K562 (cell line): ENCODE measurements at regions not wholly inside any gene's neighbourhood (a gene's known extent, or its start where the extent isn't known, plus 50 kb on each side); places are given as distances from the start of the nearest gene placed in this dataset.

ENCODE experiments used
- HDAC1 ChIP-seq, 2 experiments: fragments of 450-650 bp; IDR thresholded peaks; 2 replicates each; pipeline ENCODE4 v1.6.1; 2016 to 2017; ENCODE audit warnings: inconsistent platforms in 1 of 2, mild to moderate bottlenecking in 1 of 2, moderate library complexity in 1 of 2
- HOMEZ ChIP-seq: fragments of 250-450 bp; sonication (Bioruptor Pico); IDR thresholded peaks from 2 replicates; pipeline ENCODE4 v1.4.0; 2020; ENCODE audit warnings: mild to moderate bottlenecking, moderate library complexity
- PHF8 ChIP-seq: fragments of 200-600 bp; sonication (generic); IDR thresholded peaks from 2 replicates; pipeline ENCODE4 v1.6.1; 2012; ENCODE audit warnings: mixed run types, mild to moderate bottlenecking, inconsistent platforms, low read length, moderate library complexity, borderline replicate concordance
- RERE ChIP-seq: sonication (generic); formaldehyde crosslinking; IDR thresholded peaks from 2 replicates; pipeline ENCODE4 v1.8.0; 2023; ENCODE audit warnings: missing genetic modification reagents, mild to moderate bottlenecking, borderline replicate concordance
- SUPT5H ChIP-seq: fragments of 450-650 bp; IDR thresholded peaks from 2 replicates; pipeline ENCODE4 v1.6.1; 2016
- ZNF263 ChIP-seq: sonication (generic); formaldehyde crosslinking; IDR thresholded peaks from 2 replicates; pipeline ENCODE4 v1.8.0; 2022; ENCODE audit warnings: mild to moderate bottlenecking, missing genetic modification reagents, borderline replicate concordance

GRCh38 chr11:10931761-10932670, 74.2 kb upstream of the ZBED5 start (continued):
- TF ChIP-seq ZNF263 (peak; percentile 55; the same call in 1 of the 2 replicates), RERE (CRISPR knock-in tag) (no peak), HOMEZ (no peak), HDAC1 (IDR thresholded peaks at IDR 0.05) (no peak), PHF8 (0 out of 2 replicates have a peak, but pooled peaks have one; percentile 10), SUPT5H (0 out of 2 replicates have a peak, but pooled peaks have one; percentile 3)
